Loucy (cell line): ENCODE measurements at regions not wholly inside any gene's neighbourhood (a gene's known extent, or its start where the extent isn't known, plus 50 kb on each side); places are given as distances from the start of the nearest gene placed in this dataset.

ENCODE experiments used
- H2AFZ ChIP-seq: fragments of 200-600 bp; sonication (generic); 2 replicates; pipeline ENCODE4 v1.6.0; 2016; ENCODE audit warnings: antibody characterized with exemption, mild to moderate bottlenecking, low read length, moderate library complexity
- H3F3A ChIP-seq: fragments of 200-600 bp; 2 replicates; pipeline ENCODE4 v1.6.0; 2016; ENCODE audit warnings: antibody characterized with exemption, low read depth, mild to moderate bottlenecking
- H3K27me3 ChIP-seq: fragments of 200-600 bp; sonication (generic); 2 replicates; pipeline ENCODE4 v1.6.1; 2014; ENCODE audit warnings: low read length, mild to moderate bottlenecking; ENCODE audit not compliant: insufficient read depth, poor library complexity, severe bottlenecking
- H3K36me3 ChIP-seq: fragments of 200-600 bp; sonication (generic); 2 replicates; pipeline ENCODE4 v1.6.1; 2016; ENCODE audit warnings: low read length; ENCODE audit not compliant: insufficient read depth
- H3K4me1 ChIP-seq: fragments of 200-600 bp; sonication (generic); 2 replicates; pipeline ENCODE4 v1.5.1; 2014; ENCODE audit warnings: low read length, mild to moderate bottlenecking; ENCODE audit not compliant: insufficient read depth, poor library complexity, severe bottlenecking
- H3K4me2 ChIP-seq: fragments of 200-600 bp; sonication (generic); 2 replicates; pipeline ENCODE4 v1.6.0; 2014; ENCODE audit warnings: antibody characterized with exemption, low read length, low read depth, mild to moderate bottlenecking; ENCODE audit not compliant: poor library complexity, severe bottlenecking
- H3K4me3 ChIP-seq: fragments of 200-600 bp; sonication (generic); 2 replicates; pipeline ENCODE4 v1.5.1; 2014; ENCODE audit warnings: low read length, mild to moderate bottlenecking, mixed read lengths; ENCODE audit not compliant: poor library complexity, severe bottlenecking
- H3K79me2 ChIP-seq: fragments of 200-600 bp; sonication (generic); 2 replicates; pipeline ENCODE4 v1.6.1; 2014; ENCODE audit warnings: low read length; ENCODE audit not compliant: insufficient read depth
- H3K9ac ChIP-seq: fragments of 200-600 bp; sonication (generic); 2 replicates; pipeline ENCODE4 v1.6.0; 2014; ENCODE audit warnings: mild to moderate bottlenecking, low read depth, low read length, moderate library complexity; ENCODE audit not compliant: poor library complexity, severe bottlenecking
- H3K9me2 ChIP-seq: fragments of 200-600 bp; sonication (generic); replicated peaks from 2 replicates; pipeline ENCODE4 v1.6.1; 2016; ENCODE audit warnings: low read depth, low read length, mixed read lengths
- H3K9me3 ChIP-seq: fragments of 200-600 bp; sonication (generic); 2 replicates; pipeline ENCODE4 v1.6.1; 2014; ENCODE audit warnings: mild to moderate bottlenecking, antibody characterized with exemption, low read length, low read depth; ENCODE audit not compliant: insufficient read depth
- H4K20me1 ChIP-seq: fragments of 200-600 bp; sonication (generic); 2 replicates; pipeline ENCODE4 v1.6.0; 2014; ENCODE audit warnings: antibody characterized with exemption, low read length, mild to moderate bottlenecking; ENCODE audit not compliant: insufficient read depth, poor library complexity, severe bottlenecking
- EZH2phosphoT487 ChIP-seq: fragments of 200-600 bp; IDR thresholded peaks from 2 replicates; pipeline ENCODE4 v1.6.1; 2018; ENCODE audit warnings: antibody characterized with exemption, mild to moderate bottlenecking, moderate library complexity, borderline replicate concordance
- TF ChIP-seq, protein P1 (sequence below): fragments of 200-600 bp; sonication (generic); conservative IDR thresholded peaks from 2 replicates; pipeline ENCODE4 v1.5.1; 2014; ENCODE audit warnings: mild to moderate bottlenecking, antibody characterized with exemption, low read length

DNA sequence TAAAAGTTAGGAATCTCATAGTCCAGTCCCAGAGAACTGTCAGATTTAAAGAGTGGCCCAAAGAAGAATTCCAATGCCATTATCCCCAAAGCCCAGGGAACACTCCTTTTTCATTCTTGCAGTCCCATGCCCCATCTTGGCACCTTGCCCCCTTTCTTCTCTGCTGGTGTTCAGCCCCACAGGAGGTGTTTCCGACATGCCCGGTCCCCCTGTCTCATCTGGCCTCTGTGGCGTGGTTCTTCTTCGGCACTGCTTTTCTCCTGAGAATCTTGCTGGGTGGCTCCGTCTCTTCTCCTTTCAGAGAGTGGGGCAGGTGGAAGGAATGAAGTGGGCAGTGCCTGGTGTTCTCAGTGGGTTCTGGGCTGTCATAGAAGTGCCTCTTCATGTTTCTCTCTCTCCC lies 64.7 kb downstream of the VCPKMT start:
- no peaks in the 10 kb centered on the region for H3K36me3 ChIP-seq
- TF ChIP-seq, protein P1, sequence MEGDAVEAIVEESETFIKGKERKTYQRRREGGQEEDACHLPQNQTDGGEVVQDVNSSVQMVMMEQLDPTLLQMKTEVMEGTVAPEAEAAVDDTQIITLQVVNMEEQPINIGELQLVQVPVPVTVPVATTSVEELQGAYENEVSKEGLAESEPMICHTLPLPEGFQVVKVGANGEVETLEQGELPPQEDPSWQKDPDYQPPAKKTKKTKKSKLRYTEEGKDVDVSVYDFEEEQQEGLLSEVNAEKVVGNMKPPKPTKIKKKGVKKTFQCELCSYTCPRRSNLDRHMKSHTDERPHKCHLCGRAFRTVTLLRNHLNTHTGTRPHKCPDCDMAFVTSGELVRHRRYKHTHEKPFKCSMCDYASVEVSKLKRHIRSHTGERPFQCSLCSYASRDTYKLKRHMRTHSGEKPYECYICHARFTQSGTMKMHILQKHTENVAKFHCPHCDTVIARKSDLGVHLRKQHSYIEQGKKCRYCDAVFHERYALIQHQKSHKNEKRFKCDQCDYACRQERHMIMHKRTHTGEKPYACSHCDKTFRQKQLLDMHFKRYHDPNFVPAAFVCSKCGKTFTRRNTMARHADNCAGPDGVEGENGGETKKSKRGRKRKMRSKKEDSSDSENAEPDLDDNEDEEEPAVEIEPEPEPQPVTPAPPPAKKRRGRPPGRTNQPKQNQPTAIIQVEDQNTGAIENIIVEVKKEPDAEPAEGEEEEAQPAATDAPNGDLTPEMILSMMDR: no peak
- no peak for TF ChIP-seq EZH2phosphoT487
- H3K9me2 ChIP-seq: no peaks in the 10 kb centered on the region
- H4K20me1 ChIP-seq: no peaks in the 10 kb centered on the region
- H3K4me1 ChIP-seq: peaks cover 8% of the 10 kb centered on the region
- H3K9ac ChIP-seq: no peak overlapping the region
- no peak overlapping the region for H3K4me3 ChIP-seq
- H3K9me3 ChIP-seq: no peaks in the 10 kb centered on the region
- no peak overlapping the region for H3K4me2 ChIP-seq
- no peaks in the 10 kb centered on the region for H3K27me3 ChIP-seq
- H2AFZ ChIP-seq: no peak overlapping the region
- H3F3A ChIP-seq: no peaks in the 10 kb centered on the region
- no peaks in the 10 kb centered on the region for H3K79me2 ChIP-seq

DNA sequence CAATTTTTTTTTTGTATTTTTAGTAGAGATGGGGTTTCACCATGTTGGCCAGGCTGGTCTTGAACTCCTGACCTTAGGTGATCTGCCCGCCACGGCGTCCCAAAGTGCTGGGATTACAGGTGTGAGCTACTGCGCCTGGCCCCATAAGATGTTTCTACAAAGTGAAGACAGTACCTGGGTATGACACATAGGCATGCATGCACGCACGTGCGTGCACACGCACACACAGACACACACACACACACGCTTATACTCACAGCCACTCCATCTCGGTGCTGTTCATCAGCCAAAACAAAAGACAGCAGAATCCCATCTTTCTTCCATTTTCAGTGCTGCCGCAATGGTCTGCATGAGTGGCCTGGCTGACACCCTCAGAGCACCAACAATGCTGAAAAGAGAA lies 63.9 kb downstream of the VCPKMT start:
- H3K4me1 ChIP-seq: peaks cover 5% of the 10 kb centered on the region
- no peaks in the 10 kb centered on the region for H3K9me3 ChIP-seq
- H3K4me2 ChIP-seq: no peak overlapping the region
- no peaks in the 10 kb centered on the region for H3K36me3 ChIP-seq
- no peaks in the 10 kb centered on the region for H3K79me2 ChIP-seq
- H4K20me1 ChIP-seq: no peaks in the 10 kb centered on the region
- TF ChIP-seq, protein P1: no peak
- no peak for TF ChIP-seq EZH2phosphoT487
- no peak overlapping the region for H2AFZ ChIP-seq
- H3K4me3 ChIP-seq: no peak overlapping the region
- no peak overlapping the region for H3K9ac ChIP-seq
- H3K9me2 ChIP-seq: no peaks in the 10 kb centered on the region
- no peaks in the 10 kb centered on the region for H3K27me3 ChIP-seq
- H3F3A ChIP-seq: no peaks in the 10 kb centered on the region

DNA sequence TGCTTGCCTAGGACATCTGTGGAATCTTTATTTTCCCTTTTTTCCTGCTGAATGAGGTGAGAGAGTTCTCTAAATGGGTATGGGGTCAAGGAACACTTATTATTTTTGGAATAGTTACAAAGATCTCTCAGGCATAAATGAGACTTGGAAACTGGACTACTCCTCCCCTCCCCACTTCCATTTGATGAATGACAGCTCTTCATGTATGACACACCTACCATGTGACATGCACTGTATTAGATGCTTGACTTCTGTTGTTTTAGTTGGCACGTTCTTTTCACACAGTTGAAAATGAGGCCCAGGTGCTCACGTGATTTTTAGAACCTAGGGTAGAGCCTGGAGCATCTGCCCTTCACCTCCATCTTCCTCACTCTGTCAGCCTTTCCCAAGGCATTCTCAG lies 62.4 kb downstream of the VCPKMT start:
- Histone ChIP-seq H3K4me1 (peaks cover 3% of the 10 kb centered on the region), H3K4me3 (no peak overlapping the region)
- no peak for TF ChIP-seq EZH2phosphoT487
- TF ChIP-seq, protein P1: no peak

More for the DNA sequence above, 62.4 kb downstream of the VCPKMT start:
- Histone ChIP-seq H3F3A (no peaks in the 10 kb centered on the region), H2AFZ (no peak overlapping the region), H3K4me2 (no peak overlapping the region), H3K27me3 (no peaks in the 10 kb centered on the region), H4K20me1 (no peaks in the 10 kb centered on the region), H3K36me3 (no peaks in the 10 kb centered on the region), H3K9me3 (no peaks in the 10 kb centered on the region), H3K79me2 (no peaks in the 10 kb centered on the region), H3K9ac (no peak overlapping the region), H3K9me2 (no peaks in the 10 kb centered on the region)
